ENCODE measurements at regions not wholly inside any gene's neighbourhood (a gene's known extent, or its start where the extent isn't known, plus 50 kb on each side); places are given as distances from the start of the nearest gene placed in this dataset.

- in situ Hi-C loops (cut with MboI; ENCODE audit: low sequenced_read_pairs) (no loop called here), intact Hi-C loops (cut with micrococcal nuclease) (no loop called here)
- POLR2A ChIA-PET (ENCODE audit: unreplicated experiment), result no interaction called here
Measured at GRCh38 chr16:74104022-74104421, 192.6 kb upstream of the PSMD7 start.

More at GRCh38 chr16:74104022-74104421, 192.6 kb upstream of the PSMD7 start:
- Histone ChIP-seq H3K56ac (ENCODE audit: extremely low read depth, insufficient read depth, low read length) (no peak overlapping the region), H2AK5ac (ENCODE audit: low read depth, low read length) (no peak overlapping the region), H3K27ac (ENCODE audit: insufficient read depth, low read length) (no peak overlapping the region), H2BK15ac (ENCODE audit: low read depth, low read length) (no peak overlapping the region), H2BK20ac (ENCODE audit: low read depth, low read length) (no peak overlapping the region), H3K9me1 (ENCODE audit: insufficient read depth, low read length) (no peaks in the 10 kb centered on the region), H3K9me3 (ENCODE audit: control insufficient read depth, insufficient read depth, low read length) (no peaks in the 10 kb centered on the region), H3K4me3 (ENCODE audit: insufficient read depth, low read depth, low read length) (no peak overlapping the region), H2AK9ac (replicated peaks; ENCODE audit: low read depth, low read length, poor library complexity) (no peak overlapping the region), H4K20me1 (ENCODE audit: insufficient read depth, low read length) (no peaks in the 10 kb centered on the region), H4K91ac (ENCODE audit: insufficient read depth, low read depth, low read length) (no peak overlapping the region), H3K18ac (ENCODE audit: low read depth, low read length) (no peak overlapping the region), H2AFZ (replicated peaks; ENCODE audit: low read length, poor library complexity) (no peak overlapping the region), H3K27me3 (ENCODE audit: control insufficient read depth, insufficient read depth, low read length) (no peaks in the 10 kb centered on the region), H3K4me2 (ENCODE audit: low read depth, low read length) (no peak overlapping the region), H3K4me1 (ENCODE audit: control insufficient read depth, insufficient read depth, low read length) (no peaks in the 10 kb centered on the region), H3K79me1 (ENCODE audit: low read depth in 1 of 2, low read length in 2 of 2) (no peaks in the 10 kb centered on the region), H3K14ac (replicated peaks; ENCODE audit: low read depth, low read length) (no peak overlapping the region), H3K23ac (ENCODE audit: low read depth, low read length) (no peak overlapping the region), H3K9ac (ENCODE audit: low read depth, low read length) (no peak overlapping the region), H3K4ac (ENCODE audit: low read depth, low read length) (no peak overlapping the region), H3K36me3 (ENCODE audit: control insufficient read depth, insufficient read depth, low read length) (no peaks in the 10 kb centered on the region), H4K5ac (ENCODE audit: low read depth, low read length) (no peak overlapping the region), H2BK120ac (ENCODE audit: low read depth, low read length) (no peak overlapping the region), H4K8ac (ENCODE audit: low read depth in 2 of 2, low read length in 2 of 2) (no peak overlapping the region), H2BK5ac (ENCODE audit: low read depth, low read length, poor library complexity, severe bottlenecking) (no peak overlapping the region)
- CTCF ChIA-PET, result no interaction called here
- ATAC-seq (ENCODE audit: low read depth), result no peak
- BruUV-seq (replicated peaks), result no TSS peak
- no peak for DNase-seq
- WGBS, 2 experiments (ENCODE audit: extremely low coverage in 2 of 2, insufficient read length in 1 of 2), result no CpG with 5 or more reads among the region's 2 CpGs
- dilution Hi-C loops (cut with HindIII; ENCODE audit: low sequenced_read_pairs, unreplicated experiment), result no loop called here
- TF ChIP-seq ELK1 (IDR thresholded peaks at IDR 0.05; ENCODE audit: borderline replicate concordance, low read depth, low read length) (no peak), POLR2A (IDR thresholded peaks at IDR 0.05; ENCODE audit: low read depth, low read length) (no peak)
